B cell (primary cell): ENCODE measurements at regions not wholly inside any gene's neighbourhood (a gene's known extent, or its start where the extent isn't known, plus 50 kb on each side); places are given as distances from the start of the nearest gene placed in this dataset.

Experiments used
- CTCF ChIP-seq: fragments of 200-600 bp; IDR thresholded peaks from one replicate; pipeline ENCODE4 v1.8.0; 2022; ENCODE audit warnings: antibody characterized with exemption, mild to moderate bottlenecking
- EZH2 ChIP-seq: IDR thresholded peaks from 2 replicates; pipeline ENCODE4 v1.6.1; 2012; ENCODE audit warnings: borderline replicate concordance, low read depth, mild to moderate bottlenecking, moderate library complexity, low read length; ENCODE audit not compliant: insufficient read depth, poor library complexity, severe bottlenecking

DNA sequence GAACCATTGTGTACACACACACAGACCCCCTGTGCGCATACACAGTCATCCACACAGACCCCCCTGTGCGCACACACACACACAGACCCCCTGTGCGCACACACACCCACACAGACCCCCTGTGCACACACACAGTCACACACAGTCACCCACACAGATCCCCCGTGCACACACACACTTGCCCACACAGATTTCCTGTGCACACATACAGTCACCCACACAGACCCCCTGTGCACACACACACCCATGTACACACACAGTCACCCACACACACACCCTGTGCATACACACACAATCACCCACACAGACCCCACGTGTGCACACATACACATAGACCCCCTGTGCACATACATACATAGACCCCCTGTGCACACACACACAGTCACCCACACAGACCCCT lies 106.1 kb downstream of the HSPH1 start:
- no peak for TF ChIP-seq CTCF
- no peak for TF ChIP-seq EZH2
